ENCODE measurements at regions not wholly inside any gene's neighbourhood (a gene's known extent, or its start where the extent isn't known, plus 50 kb on each side); places are given as distances from the start of the nearest gene placed in this dataset.

DNA sequence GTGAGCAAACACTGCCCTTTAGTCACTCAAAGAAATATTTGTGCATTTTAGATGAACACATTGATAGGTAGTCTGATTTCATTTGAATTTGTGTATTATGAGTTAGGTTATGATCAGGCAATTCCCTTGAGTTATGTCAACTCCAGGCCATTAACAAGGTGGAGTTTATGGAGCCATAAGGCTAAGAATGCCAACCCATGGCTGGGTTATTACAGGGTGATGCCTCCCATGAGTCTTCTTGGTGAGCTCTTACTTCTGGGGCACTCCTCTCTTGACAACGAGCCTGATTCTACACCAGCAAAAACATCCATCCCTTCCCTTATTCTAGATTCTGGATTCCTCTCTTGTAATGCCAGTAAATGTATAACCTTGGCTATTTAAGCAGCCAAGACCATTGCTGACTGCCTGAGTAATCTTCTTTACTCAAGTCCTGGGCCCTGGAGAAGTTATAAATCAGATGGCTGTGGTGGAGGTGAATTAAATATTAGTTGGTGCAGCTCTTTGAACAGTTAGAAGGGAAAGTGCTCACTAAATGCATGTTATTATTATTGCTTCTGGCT, 645.7 kb upstream of the TENM4 start:
- no peak for DNase-seq (ENCODE audit: low read depth in 3 of 3)

DNA sequence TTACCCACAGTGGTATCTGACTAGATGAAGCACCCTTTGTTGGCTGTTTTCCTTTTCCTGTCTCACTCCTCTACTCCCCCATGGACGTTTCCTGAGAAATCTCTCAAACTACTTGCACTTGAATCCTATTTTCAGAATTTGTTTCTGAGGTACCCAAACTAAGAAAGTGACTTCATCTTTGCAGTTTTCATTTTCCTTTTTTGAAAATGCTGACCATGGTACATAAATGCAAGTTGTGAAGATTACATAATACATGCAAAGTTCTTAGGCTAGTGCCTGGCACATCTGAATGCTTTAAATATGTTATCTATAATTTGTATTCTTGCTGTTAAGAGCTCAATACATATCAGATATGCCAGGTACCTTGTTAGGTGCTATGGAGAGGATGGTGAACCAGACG, 644.7 kb upstream of the TENM4 start:
- DNase-seq (ENCODE audit: low read depth in 3 of 3), result no peak

- no peak for DNase-seq (ENCODE audit: low read depth in 3 of 3)
Measured at GRCh38 chr11:80084608-80085007, 643.8 kb upstream of the TENM4 start.

DNA sequence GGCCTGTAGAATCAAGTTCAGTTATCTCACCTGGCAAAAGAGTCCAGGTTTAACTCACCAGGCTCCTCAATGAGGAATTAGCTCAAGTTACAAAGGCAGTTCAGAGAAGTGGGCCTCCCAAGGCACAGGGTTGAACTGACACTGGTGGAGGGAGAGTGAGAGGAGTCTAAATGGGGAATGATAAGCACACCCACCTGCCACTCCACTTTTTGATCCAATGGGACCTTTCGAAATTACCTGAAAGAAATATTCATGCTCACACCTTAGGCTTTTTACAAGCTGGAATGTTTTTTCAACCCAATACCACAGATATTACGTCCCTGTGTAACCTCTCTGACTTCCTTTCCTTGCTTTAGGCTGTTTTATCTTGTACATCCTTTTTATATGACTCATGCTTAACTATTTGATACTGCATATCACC, 642.7 kb upstream of the TENM4 start:
- no peak for DNase-seq (ENCODE audit: low read depth in 3 of 3)

GRCh38 chr11:80082406-80082805, 641.6 kb upstream of the TENM4 start:
- no peak for DNase-seq (ENCODE audit: low read depth in 3 of 3)

DNA sequence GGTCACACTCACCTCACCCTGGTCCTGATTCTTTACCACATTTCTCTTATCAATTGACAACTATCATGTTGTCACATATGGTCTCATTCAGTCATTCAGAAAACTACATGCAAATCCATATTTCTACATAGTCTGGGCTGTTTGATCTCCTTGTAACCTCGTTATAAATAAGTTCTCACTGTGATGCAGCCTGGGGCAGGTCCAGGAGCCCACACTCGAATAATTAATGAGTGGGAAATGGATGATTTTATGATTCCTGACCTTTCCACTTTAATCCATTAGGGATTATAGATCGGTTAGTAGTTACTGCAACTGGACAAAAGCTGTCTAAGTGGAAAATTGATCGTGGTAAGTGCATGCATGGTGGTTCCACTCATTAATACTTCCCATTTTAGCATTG, 636.3 kb upstream of the TENM4 start:
- DNase-seq (ENCODE audit: low read depth in 3 of 3), result no peak

GRCh38 chr11:80074837-80075236, 634.0 kb upstream of the TENM4 start:
- DNase-seq (ENCODE audit: low read depth in 3 of 3), result no peak

DNA sequence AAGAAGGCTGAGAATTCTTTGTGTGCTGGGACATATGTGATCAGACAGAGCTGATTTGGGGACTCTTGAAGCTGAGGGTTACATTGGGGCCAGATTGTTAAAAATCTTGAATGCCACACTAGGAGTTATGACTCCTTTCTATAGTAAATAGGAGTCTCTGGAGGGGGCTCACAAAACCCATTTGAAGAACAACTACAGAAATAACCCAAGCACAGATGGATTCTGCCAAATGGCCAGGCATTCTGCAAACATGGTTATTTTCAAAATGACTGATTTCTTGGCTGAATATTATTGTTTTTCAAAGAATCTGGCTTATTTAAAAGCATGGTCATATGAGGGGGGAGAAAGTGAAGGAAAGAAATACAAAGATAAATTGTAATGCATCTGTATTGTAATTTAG, 625.5 kb upstream of the TENM4 start:
- DNase-seq (ENCODE audit: low read depth in 3 of 3), result no peak

DNA sequence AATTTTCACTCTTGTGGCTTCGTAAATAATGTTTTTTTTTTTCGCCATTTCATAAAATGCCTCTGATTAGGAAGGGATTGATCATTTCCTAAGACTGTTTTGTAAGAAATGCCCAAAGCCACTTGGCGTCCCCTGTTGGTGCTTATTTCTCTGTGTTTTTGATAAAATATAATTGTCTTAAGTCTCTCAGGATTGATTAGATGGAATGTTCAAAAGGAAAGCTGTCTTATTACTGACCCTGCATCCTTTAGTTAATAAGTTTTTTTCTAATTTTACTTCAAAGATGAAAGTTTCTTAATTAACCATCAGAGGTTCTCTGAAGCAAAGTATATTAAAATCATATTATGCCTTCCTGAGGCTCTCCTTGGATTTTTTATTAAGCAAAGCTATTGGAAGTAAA, 624.3 kb upstream of the TENM4 start:
- DNase-seq (ENCODE audit: low read depth in 3 of 3), result no peak

- no peak for DNase-seq (ENCODE audit: low read depth in 3 of 3)
Measured at GRCh38 chr11:80061056-80061455, 620.2 kb upstream of the TENM4 start.

DNA sequence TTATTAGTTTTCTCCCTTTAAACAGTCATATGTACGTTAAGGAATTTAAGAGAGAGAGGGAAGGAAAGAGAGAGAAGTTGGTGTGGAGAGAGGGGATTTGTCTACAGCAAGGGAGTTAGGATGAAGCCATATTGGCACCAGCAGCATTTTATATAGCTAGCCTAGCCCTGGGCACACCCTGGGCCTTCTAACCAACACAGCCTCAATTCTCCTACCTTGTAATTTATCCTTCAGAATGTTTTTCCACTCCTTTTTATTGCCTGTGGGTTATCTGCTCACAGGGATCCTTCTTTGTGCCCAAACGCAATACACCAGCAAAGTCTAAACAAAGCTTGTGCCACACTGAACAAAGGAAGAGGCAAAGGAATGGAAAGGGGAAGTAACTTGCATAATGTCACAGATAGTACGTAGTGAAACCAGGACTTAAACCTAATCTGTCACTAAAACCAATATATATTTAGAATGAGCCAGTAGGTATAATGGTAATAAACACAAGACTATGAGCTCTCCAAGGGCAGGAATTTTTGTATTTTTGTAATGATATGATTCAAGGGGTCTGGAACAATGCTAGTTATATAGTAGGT, 613.8 kb upstream of the TENM4 start:
- DNase-seq (ENCODE audit: low read depth in 3 of 3), result no peak

GRCh38 chr11:80048513-80048912, 607.7 kb upstream of the TENM4 start:
- DNase-seq (ENCODE audit: low read depth in 3 of 3), result no peak

DNA sequence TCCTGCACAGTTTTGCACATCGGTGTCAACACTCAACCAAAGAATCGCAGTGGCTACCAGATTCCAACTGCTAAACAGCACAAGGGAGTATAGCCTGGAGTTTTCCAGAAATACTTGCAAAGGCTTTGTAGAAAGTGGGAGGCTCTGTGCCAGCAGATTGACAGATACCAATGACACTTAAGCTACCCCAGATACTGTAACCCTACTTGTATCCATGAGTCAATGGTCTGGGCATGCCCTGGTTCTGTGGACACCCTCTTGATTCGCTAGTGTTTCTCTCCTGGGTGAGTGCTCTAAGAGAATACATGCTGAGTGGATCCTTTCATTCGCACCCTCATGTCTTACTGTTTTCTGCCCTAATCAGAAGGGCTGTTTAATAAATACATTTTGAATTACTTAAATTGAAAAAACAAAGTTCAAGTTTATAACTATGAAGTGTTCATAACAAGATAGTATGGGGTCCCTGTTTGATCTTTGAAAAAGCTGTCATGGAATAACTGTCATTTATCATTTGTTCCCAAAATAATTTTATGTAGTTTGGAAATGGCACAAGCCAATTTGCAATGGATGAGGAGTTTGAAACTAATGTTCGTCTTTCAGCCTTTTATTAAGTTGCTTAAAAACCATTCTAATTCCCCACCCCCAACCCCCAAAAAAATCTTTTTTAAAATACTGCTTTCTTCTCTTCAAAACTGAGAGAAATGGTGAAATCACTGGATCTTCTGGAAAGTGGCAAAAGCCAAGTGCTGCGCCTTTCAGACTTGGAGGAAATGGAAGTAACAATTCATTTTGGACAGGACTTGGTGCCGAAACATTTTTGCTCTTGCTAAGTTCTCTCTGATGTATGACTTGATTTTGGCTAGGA, 600.5 kb upstream of the TENM4 start:
- DNase-seq (ENCODE audit: low read depth in 3 of 3), result no peak

DNA sequence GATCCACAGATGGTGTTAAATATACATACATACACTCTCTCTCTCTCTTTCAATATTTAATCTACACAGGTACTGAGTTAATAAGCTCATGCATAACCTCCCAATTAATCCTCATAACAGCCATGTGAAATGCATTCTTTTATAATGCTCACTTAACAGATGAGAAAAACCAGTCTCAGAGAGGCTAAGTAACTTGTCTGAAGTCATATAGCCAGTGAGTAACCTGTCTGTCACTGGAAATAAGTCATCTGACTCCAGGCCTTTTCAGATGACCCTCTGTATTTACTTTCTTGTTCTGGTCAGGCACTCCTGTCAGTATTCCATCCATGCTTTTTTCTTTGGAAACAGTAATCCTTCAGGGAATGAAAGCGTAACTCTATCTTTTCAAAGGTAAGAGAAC, 594.0 kb upstream of the TENM4 start:
- no peak for DNase-seq (ENCODE audit: low read depth in 3 of 3)

DNA sequence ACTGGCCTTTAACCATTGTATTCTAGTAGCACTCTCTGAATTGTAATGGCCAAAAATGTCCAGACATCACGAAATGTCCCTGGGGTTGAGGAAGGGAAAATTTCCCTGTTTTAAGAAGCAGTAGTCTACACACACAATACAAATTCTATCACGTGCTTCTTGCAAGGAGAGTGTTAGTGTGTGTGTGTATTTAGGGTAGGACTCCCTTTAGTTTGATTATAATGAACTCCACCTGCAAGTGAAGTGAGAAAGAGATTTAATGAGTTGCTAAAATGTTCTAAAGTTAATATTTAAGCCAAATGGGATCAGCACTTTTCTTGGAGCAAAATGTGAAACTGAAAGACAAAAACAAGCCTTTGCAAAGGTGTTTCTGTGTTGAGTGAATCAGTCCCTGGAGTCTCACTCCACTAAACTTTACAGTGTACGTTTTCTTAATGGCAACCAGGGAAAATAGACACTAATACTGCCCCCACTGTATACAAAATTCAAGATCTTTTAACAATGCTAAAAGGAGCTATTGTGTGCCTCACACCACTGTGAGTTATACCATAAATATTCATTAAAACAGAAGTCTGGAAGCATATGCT, 590.3 kb upstream of the TENM4 start:
- DNase-seq (ENCODE audit: low read depth in 3 of 3), result no peak

GRCh38 chr11:80028998-80029397, 588.2 kb upstream of the TENM4 start:
- DNase-seq (ENCODE audit: low read depth in 3 of 3), result no peak

GRCh38 chr11:80024119-80024518, 583.3 kb upstream of the TENM4 start:
- no peak for DNase-seq (ENCODE audit: low read depth in 3 of 3)

DNA sequence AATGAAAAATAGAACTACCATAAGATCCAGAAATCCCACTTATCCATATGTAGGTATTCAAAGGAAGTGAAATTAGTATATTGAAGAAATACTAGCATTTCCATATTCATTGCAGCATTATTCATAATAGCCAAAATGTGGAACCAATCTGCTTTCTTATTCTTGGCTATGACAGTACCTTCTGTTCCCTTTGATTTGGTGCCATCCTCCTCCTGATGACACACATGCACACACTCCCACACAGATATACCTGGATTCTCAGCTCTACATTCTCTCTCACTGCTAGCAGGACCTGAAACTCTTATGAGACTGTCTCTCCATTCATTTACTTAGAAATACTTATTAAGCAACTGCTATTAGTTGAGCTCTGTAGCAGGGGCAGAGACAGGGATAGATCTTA, 582.6 kb upstream of the TENM4 start:
- no peak for DNase-seq (ENCODE audit: low read depth in 3 of 3)

DNA sequence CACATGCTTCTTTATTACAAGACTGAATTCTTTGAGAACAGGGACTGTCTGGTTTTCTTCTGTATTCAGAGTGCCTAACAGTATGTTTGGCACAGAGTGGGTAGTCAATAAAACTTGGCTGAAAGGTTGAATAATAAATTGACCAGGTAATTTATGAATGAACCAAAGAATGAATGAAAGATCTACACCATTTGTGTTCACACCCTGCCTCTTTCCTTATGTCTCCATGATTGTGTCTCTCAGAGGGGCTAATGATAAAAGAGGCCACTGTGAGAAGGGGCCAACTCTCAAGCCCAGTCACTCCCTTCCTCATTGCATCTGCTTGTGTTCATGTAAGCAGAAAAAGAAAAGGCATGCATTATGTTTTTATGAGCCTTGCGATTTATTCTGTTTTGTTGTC, 569.7 kb upstream of the TENM4 start:
- DNase-seq (ENCODE audit: low read depth in 3 of 3), result no peak

DNA sequence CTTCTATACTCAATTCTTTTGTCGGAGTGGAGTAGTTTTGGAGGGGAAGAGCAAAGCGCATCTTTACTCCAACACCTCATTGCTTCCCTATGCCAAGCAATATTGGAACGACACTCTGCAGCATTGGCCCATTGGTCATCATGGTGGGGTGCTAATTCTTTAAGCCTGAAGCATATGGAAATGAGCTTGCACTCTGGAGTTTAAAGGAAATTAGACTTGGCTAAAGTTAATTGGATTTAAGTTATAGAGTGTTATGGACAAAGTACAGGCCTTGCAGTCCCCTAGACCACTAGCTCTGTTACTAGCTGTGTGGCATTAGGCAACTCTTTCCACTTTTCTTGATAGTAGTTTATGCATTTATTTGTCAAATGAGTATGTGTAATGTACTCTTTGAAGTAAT, 568.3 kb upstream of the TENM4 start:
- DNase-seq (ENCODE audit: low read depth in 3 of 3), result no peak

- DNase-seq (ENCODE audit: low read depth in 3 of 3), result no peak
Measured at GRCh38 chr11:80007616-80008015, 566.8 kb upstream of the TENM4 start.

DNA sequence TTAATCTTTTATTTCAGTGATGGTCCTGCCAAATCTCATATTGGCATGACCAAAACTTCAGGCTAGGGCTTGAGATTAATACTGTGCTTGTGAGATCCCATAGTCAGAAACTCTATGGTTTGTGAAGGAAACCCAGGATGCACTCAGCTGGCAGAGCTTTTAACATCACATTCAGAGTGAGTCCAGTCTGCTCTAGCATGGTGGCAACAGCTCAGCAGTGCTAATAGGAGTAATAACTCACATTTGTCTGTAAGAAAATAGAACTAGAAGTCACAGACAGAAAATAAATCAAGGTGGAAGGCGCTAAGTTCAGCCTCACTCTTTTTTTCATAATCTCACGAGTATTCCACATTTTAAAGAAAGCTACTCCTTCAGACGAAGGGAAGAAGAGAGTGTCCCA, 549.3 kb upstream of the TENM4 start:
- DNase-seq (ENCODE audit: low read depth in 3 of 3), result no peak

DNA sequence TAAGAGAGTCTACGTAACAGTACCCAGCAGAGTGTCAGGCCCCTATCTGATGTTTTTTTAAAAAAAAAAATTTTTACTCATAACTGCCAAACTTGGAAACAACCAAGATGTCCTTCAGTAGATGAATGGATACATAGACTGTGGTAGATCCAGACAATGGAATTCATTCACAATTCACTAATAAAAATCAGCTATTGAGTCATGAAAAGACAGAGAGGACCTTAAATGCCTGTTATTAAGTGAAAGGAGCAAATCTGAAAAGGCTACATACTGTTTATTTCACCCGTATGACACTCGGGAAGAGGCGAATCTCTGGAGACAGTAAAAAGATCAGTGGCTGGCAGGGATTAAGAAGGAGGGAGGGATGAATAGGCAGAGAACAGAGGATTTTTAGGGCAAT, 541.4 kb upstream of the TENM4 start:
- DNase-seq (ENCODE audit: low read depth in 3 of 3), result no peak

Data from stimulated activated CD4-positive, alpha-beta T cell treated with anti-CD3 and anti-CD28 coated beads, TNF-alpha, amount 100 ng/mL, for 24 hours (primary cell).